HFFc6 (cell line): ENCODE measurements at regions not wholly inside any gene's neighbourhood (a gene's known extent, or its start where the extent isn't known, plus 50 kb on each side); places are given as distances from the start of the nearest gene placed in this dataset.

Source experiments
- DNase-seq: peaks from one replicate; pipeline ENCODE4 v3.0.0-alpha.2; 2018
- H3K27ac Mint-ChIP-seq: 2 replicates; pipeline ENCODE4 v1.8.0; 2020; ENCODE audit warnings: mild to moderate bottlenecking, mixed read lengths
- H3K27me3 Mint-ChIP-seq: 2 replicates; pipeline ENCODE4 v1.8.0; 2021; ENCODE audit warnings: mild to moderate bottlenecking, moderate library complexity, mixed read lengths; ENCODE audit not compliant: insufficient read depth
- H3K36me3 Mint-ChIP-seq: 2 replicates; pipeline ENCODE4 v1.8.0; 2021; ENCODE audit warnings: low read depth, mixed read lengths
- H3K4me1 Mint-ChIP-seq: 2 replicates; pipeline ENCODE4 v1.8.0; 2020; ENCODE audit warnings: low read depth, mixed read lengths
- H3K4me3 Mint-ChIP-seq: 2 replicates; pipeline ENCODE4 v1.8.0; 2020; ENCODE audit warnings: mild to moderate bottlenecking, moderate library complexity, mixed read lengths
- H3K9me3 Mint-ChIP-seq: 2 replicates; pipeline ENCODE4 v1.8.0; 2020; ENCODE audit warnings: mild to moderate bottlenecking, mixed read lengths
- TF ChIP-seq, protein P1 (sequence below): fragments of 200-600 bp; sonication (generic); IDR thresholded peaks from 2 replicates; pipeline ENCODE4 v1.5.0; 2021; ENCODE audit warnings: antibody characterized with exemption, mild to moderate bottlenecking

DNA sequence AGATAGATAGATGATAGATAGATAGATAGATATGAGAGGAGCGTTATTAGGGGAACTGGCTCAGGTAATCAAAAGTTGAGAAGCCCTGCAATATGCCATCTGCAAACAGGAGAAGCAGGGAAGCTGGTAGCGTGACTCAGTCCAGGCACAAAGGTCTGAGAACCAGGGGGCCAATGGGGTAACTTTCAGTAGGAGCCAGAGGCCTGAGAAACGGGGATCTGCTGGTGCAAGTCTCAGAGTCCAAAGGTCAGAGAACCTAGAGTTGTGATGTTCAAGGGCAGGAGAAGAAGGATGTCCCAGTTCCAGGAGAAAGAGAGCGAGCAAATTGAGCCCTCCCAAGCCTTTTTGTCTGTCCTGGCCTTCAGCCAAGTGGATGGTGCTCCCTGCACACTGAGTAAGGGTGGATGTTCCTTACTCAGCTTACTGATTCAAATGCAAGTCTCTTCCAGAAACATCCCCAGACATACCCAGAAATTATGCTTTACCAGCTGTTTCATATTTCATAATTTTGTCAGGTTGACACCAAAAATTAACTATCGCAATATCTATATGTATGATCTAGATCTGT lies 52.5 kb upstream of the SLC22A11 start:
- Mint-ChIP-seq H3K4me3 (no peak overlapping the region), H3K27ac (no peak overlapping the region), H3K27me3 (peaks cover 36% of the 10 kb centered on the region), H3K9me3 (peaks cover 12% of the 10 kb centered on the region), H3K36me3 (no peaks in the 10 kb centered on the region; the same call in none of the 2 replicates), H3K4me1 (no peaks in the 10 kb centered on the region)
- TF ChIP-seq, protein P1, sequence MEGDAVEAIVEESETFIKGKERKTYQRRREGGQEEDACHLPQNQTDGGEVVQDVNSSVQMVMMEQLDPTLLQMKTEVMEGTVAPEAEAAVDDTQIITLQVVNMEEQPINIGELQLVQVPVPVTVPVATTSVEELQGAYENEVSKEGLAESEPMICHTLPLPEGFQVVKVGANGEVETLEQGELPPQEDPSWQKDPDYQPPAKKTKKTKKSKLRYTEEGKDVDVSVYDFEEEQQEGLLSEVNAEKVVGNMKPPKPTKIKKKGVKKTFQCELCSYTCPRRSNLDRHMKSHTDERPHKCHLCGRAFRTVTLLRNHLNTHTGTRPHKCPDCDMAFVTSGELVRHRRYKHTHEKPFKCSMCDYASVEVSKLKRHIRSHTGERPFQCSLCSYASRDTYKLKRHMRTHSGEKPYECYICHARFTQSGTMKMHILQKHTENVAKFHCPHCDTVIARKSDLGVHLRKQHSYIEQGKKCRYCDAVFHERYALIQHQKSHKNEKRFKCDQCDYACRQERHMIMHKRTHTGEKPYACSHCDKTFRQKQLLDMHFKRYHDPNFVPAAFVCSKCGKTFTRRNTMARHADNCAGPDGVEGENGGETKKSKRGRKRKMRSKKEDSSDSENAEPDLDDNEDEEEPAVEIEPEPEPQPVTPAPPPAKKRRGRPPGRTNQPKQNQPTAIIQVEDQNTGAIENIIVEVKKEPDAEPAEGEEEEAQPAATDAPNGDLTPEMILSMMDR = no peak
- no peak for DNase-seq

DNA sequence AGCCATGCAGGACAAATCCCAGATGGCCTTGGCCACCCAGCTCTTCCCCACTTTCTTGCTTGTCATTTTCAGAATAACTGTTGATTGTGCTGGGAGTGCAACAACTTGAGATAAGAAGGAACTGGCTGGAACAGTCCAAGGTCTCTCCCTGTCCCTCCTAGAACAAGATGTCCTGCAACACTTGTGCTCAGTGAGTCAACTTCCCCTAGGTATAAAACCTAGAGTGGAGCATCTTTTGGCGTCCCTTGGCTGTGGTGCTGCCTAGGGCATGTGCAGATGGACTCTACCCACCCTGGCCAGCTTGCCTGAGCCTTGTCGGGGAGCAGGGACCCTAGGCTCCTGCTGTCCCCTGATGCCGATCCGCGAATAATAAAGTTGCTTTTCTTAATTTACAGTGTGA lies 50.7 kb upstream of the SLC22A11 start:
- peaks cover 12% of the 10 kb centered on the region for H3K9me3 Mint-ChIP-seq

More for the DNA sequence above, 50.7 kb upstream of the SLC22A11 start:
- Mint-ChIP-seq H3K4me1 (no peaks in the 10 kb centered on the region), H3K27me3 (peaks cover 47% of the 10 kb centered on the region), H3K36me3 (no peaks in the 10 kb centered on the region; the same call in none of the 2 replicates), H3K4me3 (no peak overlapping the region), H3K27ac (no peak overlapping the region)
- DNase-seq = no peak
- TF ChIP-seq, protein P1 = no peak
